OCI-LY3 (cell line): ENCODE measurements at regions not wholly inside any gene's neighbourhood (a gene's known extent, or its start where the extent isn't known, plus 50 kb on each side); places are given as distances from the start of the nearest gene placed in this dataset.

Experiments used
- H2AFZ ChIP-seq: fragments of 200-600, 300-600 bp; shearing (Covaris generic); 2 replicates; pipeline ENCODE4 v1.6.0; 2014; ENCODE audit warnings: antibody characterized with exemption, low read depth, low read length
- H3K27ac ChIP-seq: fragments of 200-600, 300-600 bp; sonication (generic); 2 replicates; pipeline ENCODE4 v1.5.1; 2014; ENCODE audit warnings: mild to moderate bottlenecking, low read length, moderate library complexity, mixed read lengths
- H3K27me3 ChIP-seq: fragments of 200-600, 300-600 bp; sonication (generic); 2 replicates; pipeline ENCODE4 v1.6.1; 2014; ENCODE audit warnings: low read depth, low read length, mixed read lengths
- H3K36me3 ChIP-seq: fragments of 200-600, 300-600 bp; sonication (generic); replicated peaks from 2 replicates; pipeline ENCODE3; 2014; ENCODE audit warnings: low read depth, low read length, mixed read lengths
- H3K4me1 ChIP-seq: fragments of 300-600, 200-600 bp; sonication (generic); 2 replicates; pipeline ENCODE4 v1.6.1; 2014; ENCODE audit warnings: low read length, mixed read lengths
- H3K4me2 ChIP-seq: fragments of 200-600, 300-600 bp; sonication (generic); 2 replicates; pipeline ENCODE4 v1.6.1; 2014; ENCODE audit warnings: low read length, mixed read lengths
- H3K4me3 ChIP-seq: fragments of 300-600, 200-600 bp; sonication (generic); 2 replicates; pipeline ENCODE4 v1.5.1; 2014; ENCODE audit warnings: antibody characterized with exemption, mild to moderate bottlenecking, low read length, moderate library complexity
- H3K79me2 ChIP-seq: fragments of 300-600, 200-600 bp; shearing (Covaris generic); 2 replicates; pipeline ENCODE4 v1.6.1; 2014; ENCODE audit warnings: mild to moderate bottlenecking, low read length, mixed read lengths
- H3K9ac ChIP-seq: fragments of 300-600, 200-600 bp; shearing (Covaris generic); 2 replicates; pipeline ENCODE4 v1.6.0; 2014; ENCODE audit warnings: mild to moderate bottlenecking, low read length, moderate library complexity
- H3K9me3 ChIP-seq: fragments of 200-600, 300-600 bp; shearing (Covaris generic); 2 replicates; pipeline ENCODE4 v1.6.1; 2014; ENCODE audit warnings: low read length, mixed read lengths; ENCODE audit not compliant: insufficient read depth
- H4K20me1 ChIP-seq: fragments of 200-600, 300-600 bp; sonication (generic); 2 replicates; pipeline ENCODE4 v1.6.1; 2016; ENCODE audit warnings: low read length, mixed read lengths; ENCODE audit not compliant: insufficient read depth
- EZH2phosphoT487 ChIP-seq: fragments of 200-600 bp; shearing (Covaris generic); IDR thresholded peaks from 2 replicates; pipeline ENCODE4 v1.6.1; 2018; ENCODE audit warnings: antibody characterized with exemption, mixed run types, low read depth
- TF ChIP-seq, protein P1 (sequence below): fragments of 200-600, 300-600 bp; sonication (generic); IDR thresholded peaks from 2 replicates; pipeline ENCODE4 v1.5.1; 2014; ENCODE audit warnings: antibody characterized with exemption, low read length, low read depth

DNA sequence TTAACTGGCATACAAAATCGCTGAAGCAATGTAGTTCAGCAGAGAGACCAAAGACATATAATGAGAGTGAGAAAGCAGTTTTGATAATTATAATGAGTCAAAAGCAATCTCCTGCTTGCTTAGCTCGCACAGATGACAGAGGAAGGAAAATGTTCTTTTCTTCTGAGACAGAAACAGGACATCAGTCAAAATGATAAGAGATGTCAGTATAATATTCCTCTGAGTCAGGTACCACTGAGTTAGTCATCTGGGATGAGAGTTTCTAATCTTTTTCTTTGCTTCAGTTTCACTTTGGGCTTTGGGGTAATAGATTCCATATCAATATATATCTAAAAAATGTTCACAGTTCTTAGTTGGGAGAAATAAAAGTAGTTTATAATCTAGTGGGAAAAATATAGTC is 387.2 kb downstream of the PCDH7 start:
- H4K20me1 ChIP-seq: no peaks in the 10 kb centered on the region
- no peaks in the 10 kb centered on the region for H3K9me3 ChIP-seq
- H3K27ac ChIP-seq: no peak overlapping the region
- no peak overlapping the region for H3K4me2 ChIP-seq
- H2AFZ ChIP-seq: no peak overlapping the region
- no peaks in the 10 kb centered on the region for H3K79me2 ChIP-seq
- no peaks in the 10 kb centered on the region for H3K36me3 ChIP-seq
- no peaks in the 10 kb centered on the region for H3K4me1 ChIP-seq
- TF ChIP-seq EZH2phosphoT487: no peak
- TF ChIP-seq, protein P1, sequence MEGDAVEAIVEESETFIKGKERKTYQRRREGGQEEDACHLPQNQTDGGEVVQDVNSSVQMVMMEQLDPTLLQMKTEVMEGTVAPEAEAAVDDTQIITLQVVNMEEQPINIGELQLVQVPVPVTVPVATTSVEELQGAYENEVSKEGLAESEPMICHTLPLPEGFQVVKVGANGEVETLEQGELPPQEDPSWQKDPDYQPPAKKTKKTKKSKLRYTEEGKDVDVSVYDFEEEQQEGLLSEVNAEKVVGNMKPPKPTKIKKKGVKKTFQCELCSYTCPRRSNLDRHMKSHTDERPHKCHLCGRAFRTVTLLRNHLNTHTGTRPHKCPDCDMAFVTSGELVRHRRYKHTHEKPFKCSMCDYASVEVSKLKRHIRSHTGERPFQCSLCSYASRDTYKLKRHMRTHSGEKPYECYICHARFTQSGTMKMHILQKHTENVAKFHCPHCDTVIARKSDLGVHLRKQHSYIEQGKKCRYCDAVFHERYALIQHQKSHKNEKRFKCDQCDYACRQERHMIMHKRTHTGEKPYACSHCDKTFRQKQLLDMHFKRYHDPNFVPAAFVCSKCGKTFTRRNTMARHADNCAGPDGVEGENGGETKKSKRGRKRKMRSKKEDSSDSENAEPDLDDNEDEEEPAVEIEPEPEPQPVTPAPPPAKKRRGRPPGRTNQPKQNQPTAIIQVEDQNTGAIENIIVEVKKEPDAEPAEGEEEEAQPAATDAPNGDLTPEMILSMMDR: no peak
- H3K4me3 ChIP-seq: no peak overlapping the region
- H3K27me3 ChIP-seq: no peaks in the 10 kb centered on the region
- H3K9ac ChIP-seq: no peak overlapping the region

GRCh38 chr4:31108762-31109161 is 388.6 kb downstream of the PCDH7 start:
- no peak overlapping the region for H3K4me2 ChIP-seq
- H2AFZ ChIP-seq: no peak overlapping the region
- H3K27ac ChIP-seq: no peak overlapping the region
- no peaks in the 10 kb centered on the region for H3K4me1 ChIP-seq
- H4K20me1 ChIP-seq: no peaks in the 10 kb centered on the region
- no peaks in the 10 kb centered on the region for H3K36me3 ChIP-seq
- H3K79me2 ChIP-seq: no peaks in the 10 kb centered on the region
- no peaks in the 10 kb centered on the region for H3K9me3 ChIP-seq
- no peak overlapping the region for H3K9ac ChIP-seq
- TF ChIP-seq EZH2phosphoT487: no peak
- TF ChIP-seq, protein P1: no peak
- no peak overlapping the region for H3K4me3 ChIP-seq
- H3K27me3 ChIP-seq: no peaks in the 10 kb centered on the region

DNA sequence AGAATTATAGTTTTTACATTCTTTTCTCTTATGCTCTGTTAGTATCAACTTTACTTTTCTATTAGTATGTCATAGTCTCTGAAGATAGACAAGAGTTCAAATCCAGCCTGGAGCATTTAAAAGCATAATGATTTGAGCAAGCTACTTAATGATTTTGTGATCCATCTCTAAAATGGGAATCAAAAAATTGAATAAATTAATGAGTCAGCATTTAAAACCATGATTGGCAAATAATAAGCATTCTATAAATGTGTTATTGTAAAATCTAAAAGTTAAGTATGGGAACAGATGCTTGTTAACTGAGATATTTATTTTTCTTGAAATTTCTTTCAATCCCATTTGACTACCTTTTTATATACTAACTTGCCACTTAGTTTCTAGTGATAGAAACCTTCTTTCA is 391.6 kb downstream of the PCDH7 start:
- Histone ChIP-seq H3K4me1 (no peaks in the 10 kb centered on the region), H3K36me3 (no peaks in the 10 kb centered on the region), H3K4me2 (no peak overlapping the region), H3K79me2 (no peaks in the 10 kb centered on the region), H3K27me3 (no peaks in the 10 kb centered on the region), H3K9ac (no peak overlapping the region), H2AFZ (no peak overlapping the region), H3K27ac (no peak overlapping the region), H4K20me1 (no peaks in the 10 kb centered on the region), H3K9me3 (no peaks in the 10 kb centered on the region), H3K4me3 (no peak overlapping the region)
- TF ChIP-seq EZH2phosphoT487: no peak
- TF ChIP-seq, protein P1: no peak

DNA sequence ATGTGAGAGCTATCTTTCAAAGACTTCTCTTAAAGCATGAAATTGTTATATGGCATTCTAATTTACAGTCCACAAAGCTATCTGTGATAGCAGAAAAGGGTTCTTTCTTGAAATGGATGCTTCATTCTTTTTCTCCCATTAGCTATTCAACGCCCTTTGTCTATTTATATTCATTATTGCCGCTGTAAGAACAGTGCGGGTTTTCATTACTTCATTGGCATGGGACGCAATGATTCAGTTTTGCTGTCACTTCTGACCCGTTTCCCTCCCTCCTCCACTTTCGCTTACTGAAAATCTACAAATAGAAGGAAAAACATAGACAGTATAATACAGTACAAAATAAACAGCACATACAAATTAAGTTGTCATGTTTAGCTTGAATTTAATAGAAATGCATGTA is 394.6 kb downstream of the PCDH7 start:
- no peaks in the 10 kb centered on the region for H3K36me3 ChIP-seq
- no peak overlapping the region for H3K9ac ChIP-seq
- H3K9me3 ChIP-seq: no peaks in the 10 kb centered on the region

More for the DNA sequence above, 394.6 kb downstream of the PCDH7 start:
- H3K27ac ChIP-seq: no peak overlapping the region
- H3K79me2 ChIP-seq: no peaks in the 10 kb centered on the region
- no peaks in the 10 kb centered on the region for H3K27me3 ChIP-seq
- H3K4me3 ChIP-seq: no peak overlapping the region
- no peak overlapping the region for H2AFZ ChIP-seq
- no peaks in the 10 kb centered on the region for H4K20me1 ChIP-seq
- H3K4me2 ChIP-seq: no peak overlapping the region
- TF ChIP-seq, protein P1: no peak
- no peak for TF ChIP-seq EZH2phosphoT487
- no peaks in the 10 kb centered on the region for H3K4me1 ChIP-seq
